Large intestine (tissue), 3 donors: ENCODE measurements at regions not wholly inside any gene's neighbourhood (a gene's known extent, or its start where the extent isn't known, plus 50 kb on each side); places are given as distances from the start of the nearest gene placed in this dataset.

Experiments used
- DNase-seq, 2 donors: peaks; one replicate each; pipeline versions ENCODE4 v3.0.0 to v3.0.0-alpha.2; 2013
- H3K27ac ChIP-seq: one replicate; pipeline ENCODE4 v1.5.1; 2013; ENCODE audit warnings: low read length
- H3K27me3 ChIP-seq: 2 replicates; pipeline ENCODE4 v1.6.1; 2013; ENCODE audit warnings: low read length; ENCODE audit not compliant: control insufficient read depth, insufficient read depth
- H3K36me3 ChIP-seq: 2 replicates; pipeline ENCODE4 v1.6.1; 2013; ENCODE audit warnings: low read length; ENCODE audit not compliant: control insufficient read depth, insufficient read depth
- H3K4me1 ChIP-seq: one replicate; pipeline ENCODE4 v1.6.1; 2013; ENCODE audit warnings: low read length; ENCODE audit not compliant: control insufficient read depth, insufficient read depth
- H3K4me3 ChIP-seq: one replicate; pipeline ENCODE4 v1.5.1; 2013; ENCODE audit warnings: low read length
- H3K9me3 ChIP-seq: one replicate; pipeline ENCODE4 v1.6.1; 2013; ENCODE audit warnings: mild to moderate bottlenecking, low read depth, low read length, moderate library complexity; ENCODE audit not compliant: control insufficient read depth
- WGBS: methylation state at CpG from one replicate; pipeline ENCODE4 v1.1.5; 2013; ENCODE audit warnings: low lambda C conversion rate; ENCODE audit not compliant: insufficient coverage; 5-methylcytosine and 5-hydroxymethylcytosine counted together

- Histone ChIP-seq H3K4me1 (no peaks in the 10 kb centered on the region), H3K4me3 (no peak overlapping the region), H3K27ac (no peak overlapping the region), H3K9me3 (no peaks in the 10 kb centered on the region), H3K36me3 (no peaks in the 10 kb centered on the region), H3K27me3 (no peaks in the 10 kb centered on the region)
- no peak for DNase-seq
- no CpG with 5 or more reads among the region's 10 CpGs for WGBS
Observed at GRCh38 chr13:100941377-100942368, 267.1 kb upstream of the TMTC4 start.

- Histone ChIP-seq H3K36me3 (no peaks in the 10 kb centered on the region), H3K27ac (no peak overlapping the region), H3K4me3 (no peak overlapping the region), H3K9me3 (no peaks in the 10 kb centered on the region), H3K27me3 (no peaks in the 10 kb centered on the region), H3K4me1 (no peaks in the 10 kb centered on the region)
- no peak for DNase-seq
- WGBS: no CpG with 5 or more reads among the region's 4 CpGs
Observed at GRCh38 chr13:100940658-100941057, 266.1 kb upstream of the TMTC4 start.

- Histone ChIP-seq H3K27me3 (no peaks in the 10 kb centered on the region), H3K27ac (no peak overlapping the region), H3K36me3 (no peaks in the 10 kb centered on the region), H3K4me1 (no peaks in the 10 kb centered on the region), H3K4me3 (no peak overlapping the region), H3K9me3 (no peaks in the 10 kb centered on the region)
- WGBS: no CpG with 5 or more reads among the region's 1 CpG
- DNase-seq: no peak
Observed at GRCh38 chr13:100933841-100934240, 259.2 kb upstream of the TMTC4 start.

GRCh38 chr13:100922599-100922998 lies 248.0 kb upstream of the TMTC4 start:
- H3K27ac ChIP-seq: no peak overlapping the region
- no peaks in the 10 kb centered on the region for H3K9me3 ChIP-seq
- no peaks in the 10 kb centered on the region for H3K27me3 ChIP-seq
- no peaks in the 10 kb centered on the region for H3K36me3 ChIP-seq
- WGBS: 100% methylated on average over 1 of the region's 3 CpGs
- H3K4me3 ChIP-seq: no peak overlapping the region
- no peak for DNase-seq
- H3K4me1 ChIP-seq: no peaks in the 10 kb centered on the region

- Histone ChIP-seq H3K4me3 (no peak overlapping the region), H3K36me3 (no peaks in the 10 kb centered on the region), H3K4me1 (no peaks in the 10 kb centered on the region), H3K27ac (no peak overlapping the region), H3K9me3 (no peaks in the 10 kb centered on the region), H3K27me3 (no peaks in the 10 kb centered on the region)
- 49% methylated on average over 4 of the region's 4 CpGs for WGBS
- no peak for DNase-seq
Observed at GRCh38 chr13:100921139-100921538, 246.5 kb upstream of the TMTC4 start.

- DNase-seq: no peak
- 100% methylated on average over 3 of the region's 3 CpGs for WGBS
- Histone ChIP-seq H3K4me1 (no peaks in the 10 kb centered on the region), H3K27me3 (no peaks in the 10 kb centered on the region), H3K27ac (no peak overlapping the region), H3K9me3 (no peaks in the 10 kb centered on the region), H3K36me3 (no peaks in the 10 kb centered on the region), H3K4me3 (no peak overlapping the region)
Observed at GRCh38 chr13:100917011-100917410, 242.4 kb upstream of the TMTC4 start.

GRCh38 chr13:100913143-100913542 lies 238.5 kb upstream of the TMTC4 start:
- H3K36me3 ChIP-seq: no peaks in the 10 kb centered on the region
- H3K4me1 ChIP-seq: no peaks in the 10 kb centered on the region
- no peaks in the 10 kb centered on the region for H3K27me3 ChIP-seq
- no peaks in the 10 kb centered on the region for H3K9me3 ChIP-seq
- no CpG with 5 or more reads among the region's 6 CpGs for WGBS
- no peak overlapping the region for H3K27ac ChIP-seq
- no peak for DNase-seq
- H3K4me3 ChIP-seq: no peak overlapping the region

- Histone ChIP-seq H3K9me3 (no peaks in the 10 kb centered on the region), H3K27me3 (no peaks in the 10 kb centered on the region), H3K4me3 (no peak overlapping the region), H3K27ac (no peak overlapping the region), H3K4me1 (no peaks in the 10 kb centered on the region), H3K36me3 (no peaks in the 10 kb centered on the region)
- DNase-seq: no peak
- 83% methylated on average over 1 of the region's 3 CpGs for WGBS
Observed at GRCh38 chr13:100904293-100904976, 229.8 kb upstream of the TMTC4 start.

GRCh38 chr13:100899720-100900316 lies 225.2 kb upstream of the TMTC4 start:
- Histone ChIP-seq H3K9me3 (no peaks in the 10 kb centered on the region), H3K4me3 (no peak overlapping the region), H3K27me3 (no peaks in the 10 kb centered on the region), H3K27ac (no peak overlapping the region), H3K4me1 (no peaks in the 10 kb centered on the region), H3K36me3 (no peaks in the 10 kb centered on the region)
- no peak for DNase-seq
- WGBS: 75% methylated on average over 4 of the region's 5 CpGs

GRCh38 chr13:100898431-100898830 lies 223.8 kb upstream of the TMTC4 start:
- Histone ChIP-seq H3K4me3 (no peak overlapping the region), H3K27me3 (no peaks in the 10 kb centered on the region), H3K27ac (no peak overlapping the region), H3K4me1 (no peaks in the 10 kb centered on the region), H3K9me3 (no peaks in the 10 kb centered on the region), H3K36me3 (no peaks in the 10 kb centered on the region)
- WGBS: no CpG with 5 or more reads among the region's 1 CpG
- DNase-seq: no peak
